ENCODE measurements at regions not wholly inside any gene's neighbourhood (a gene's known extent, or its start where the extent isn't known, plus 50 kb on each side); places are given as distances from the start of the nearest gene placed in this dataset.

GRCh38 chr3:16825617-16826204, 59.0 kb upstream of the PLCL2 start:
- Mint-ChIP-seq H3K36me3 (ENCODE audit: insufficient read depth) (no peaks in the 10 kb centered on the region), H3K9me3 (ENCODE audit: low read depth) (no peaks in the 10 kb centered on the region)
- TF ChIP-seq CTCF (IDR thresholded peaks at IDR 0.05; ENCODE audit: unreplicated experiment) = no peak

GRCh38 chr3:16828815-16829214, 55.9 kb upstream of the PLCL2 start:
- no peaks in the 10 kb centered on the region for H3K27me3 Mint-ChIP-seq
- H3K27ac Mint-ChIP-seq = no peak overlapping the region

More at GRCh38 chr3:16825617-16826204, 59.0 kb upstream of the PLCL2 start:
- Mint-ChIP-seq H3K4me1 (ENCODE audit: low read depth) (no peaks in the 10 kb centered on the region), H3K4me3 (ENCODE audit: low read depth) (no peak overlapping the region), H3K27ac (no peak overlapping the region), H3K27me3 (no peaks in the 10 kb centered on the region)
- DNase-seq (ENCODE audit: low spot score, unreplicated experiment) = no peak

GRCh38 chr3:16831846-16832245, 52.9 kb upstream of the PLCL2 start:
- H3K4me3 Mint-ChIP-seq (ENCODE audit: low read depth) = no peak overlapping the region
- no peaks in the 10 kb centered on the region for H3K27me3 Mint-ChIP-seq
- DNase-seq (ENCODE audit: low spot score, unreplicated experiment) = no peak
- H3K4me1 Mint-ChIP-seq (ENCODE audit: low read depth) = no peaks in the 10 kb centered on the region
- H3K27ac Mint-ChIP-seq = no peak overlapping the region
- TF ChIP-seq CTCF (IDR thresholded peaks at IDR 0.05; ENCODE audit: unreplicated experiment) = no peak
- no peaks in the 10 kb centered on the region for H3K9me3 Mint-ChIP-seq (ENCODE audit: low read depth)
- H3K36me3 Mint-ChIP-seq (ENCODE audit: insufficient read depth) = no peaks in the 10 kb centered on the region

More at GRCh38 chr3:16828815-16829214, 55.9 kb upstream of the PLCL2 start:
- peak; percentile 47 for TF ChIP-seq CTCF (IDR thresholded peaks at IDR 0.05; ENCODE audit: unreplicated experiment)
- H3K4me1 Mint-ChIP-seq (ENCODE audit: low read depth) = no peaks in the 10 kb centered on the region
- H3K9me3 Mint-ChIP-seq (ENCODE audit: low read depth) = no peaks in the 10 kb centered on the region
- H3K36me3 Mint-ChIP-seq (ENCODE audit: insufficient read depth) = no peaks in the 10 kb centered on the region
- H3K4me3 Mint-ChIP-seq (ENCODE audit: low read depth) = no peak overlapping the region
- DNase-seq (ENCODE audit: low spot score, unreplicated experiment) = no peak

GRCh38 chr3:16834214-16834613, 50.5 kb upstream of the PLCL2 start:
- H3K9me3 Mint-ChIP-seq (ENCODE audit: low read depth) = no peaks in the 10 kb centered on the region
- no peak for TF ChIP-seq CTCF (IDR thresholded peaks at IDR 0.05; ENCODE audit: unreplicated experiment)
- H3K27ac Mint-ChIP-seq = no peak overlapping the region
- H3K27me3 Mint-ChIP-seq = no peaks in the 10 kb centered on the region
- H3K4me3 Mint-ChIP-seq (ENCODE audit: low read depth) = no peak overlapping the region
- H3K36me3 Mint-ChIP-seq (ENCODE audit: insufficient read depth) = no peaks in the 10 kb centered on the region
- no peak for DNase-seq (ENCODE audit: low spot score, unreplicated experiment)
- peaks cover 1% of the 10 kb centered on the region for H3K4me1 Mint-ChIP-seq (ENCODE audit: low read depth)

- Mint-ChIP-seq H3K27me3 (no peaks in the 10 kb centered on the region), H3K9me3 (ENCODE audit: low read depth) (no peaks in the 10 kb centered on the region), H3K36me3 (ENCODE audit: insufficient read depth) (no peaks in the 10 kb centered on the region), H3K4me1 (ENCODE audit: low read depth) (peaks cover 1% of the 10 kb centered on the region), H3K27ac (no peak overlapping the region), H3K4me3 (ENCODE audit: low read depth) (no peak overlapping the region)
- DNase-seq (ENCODE audit: low spot score, unreplicated experiment) = no peak
- no peak for TF ChIP-seq CTCF (IDR thresholded peaks at IDR 0.05; ENCODE audit: unreplicated experiment)
Measured at GRCh38 chr3:16834753-16835152, 50.0 kb upstream of the PLCL2 start.

Data from progenitor cell of endocrine pancreas (in vitro differentiated cells).